Neural cell (in vitro differentiated cells): ENCODE measurements at regions not wholly inside any gene's neighbourhood (a gene's known extent, or its start where the extent isn't known, plus 50 kb on each side); places are given as distances from the start of the nearest gene placed in this dataset.

ENCODE experiments used
- H2AFZ ChIP-seq: fragments of 200-600, 300-800 bp; sonication (generic), shearing (Covaris generic); 2 replicates; pipeline ENCODE4 v1.6.0; 2014; ENCODE audit warnings: low read depth, mild to moderate bottlenecking, antibody characterized with exemption, low read length, moderate library complexity
- H3F3A ChIP-seq: fragments of 200-600 bp; shearing (Covaris generic); 2 replicates; pipeline ENCODE4 v1.6.1; 2016; ENCODE audit warnings: mild to moderate bottlenecking, moderate library complexity, mixed read lengths, antibody characterized with exemption, low read length; ENCODE audit not compliant: insufficient read depth, poor library complexity, severe bottlenecking
- H3K27ac ChIP-seq: fragments of 200-600, 300-800 bp; sonication (generic), shearing (Covaris generic); 2 replicates; pipeline ENCODE4 v1.5.1; 2014; ENCODE audit warnings: mild to moderate bottlenecking, low read length, moderate library complexity
- H3K27me3 ChIP-seq: fragments of 300-800, 200-600 bp; sonication (generic), shearing (Covaris generic); 2 replicates; pipeline ENCODE4 v1.6.0; 2014; ENCODE audit warnings: mild to moderate bottlenecking, low read depth, low read length, moderate library complexity; ENCODE audit not compliant: insufficient read depth
- H3K36me3 ChIP-seq: fragments of 300-800, 200-600 bp; sonication (generic), shearing (Covaris generic); 2 replicates; pipeline ENCODE4 v1.5.1; 2014; ENCODE audit warnings: mild to moderate bottlenecking, antibody characterized with exemption, low read length, moderate library complexity; ENCODE audit not compliant: insufficient read depth
- H3K4me2 ChIP-seq: fragments of 300-800, 200-600 bp; sonication (generic), shearing (Covaris generic); 2 replicates; pipeline ENCODE4 v1.6.0; 2014; ENCODE audit warnings: mild to moderate bottlenecking, low read length
- H3K4me3 ChIP-seq: fragments of 300-800, 200-600 bp; sonication (generic), shearing (Covaris generic); 2 replicates; pipeline ENCODE4 v1.5.1; 2014; ENCODE audit warnings: mild to moderate bottlenecking, low read length, moderate library complexity
- H3K79me2 ChIP-seq: fragments of 200-600 bp; shearing (Covaris generic); replicated peaks from 2 replicates; pipeline ENCODE4 v1.6.0; 2014; ENCODE audit warnings: mild to moderate bottlenecking, low read length, moderate library complexity; ENCODE audit not compliant: insufficient read depth
- H3K9ac ChIP-seq: fragments of 300-800, 200-600 bp; sonication (generic), shearing (Covaris generic); 2 replicates; pipeline ENCODE4 v1.6.1; 2016; ENCODE audit warnings: mild to moderate bottlenecking, low read length, mixed read lengths
- H3K9me2 ChIP-seq: fragments of 200-600 bp; shearing (Covaris generic); 2 replicates; pipeline ENCODE4 v1.6.1; 2016; ENCODE audit warnings: mild to moderate bottlenecking, low read length, mixed read lengths; ENCODE audit not compliant: insufficient read depth
- H3K9me3 ChIP-seq: fragments of 200-600, 300-800 bp; sonication (generic), shearing (Covaris generic); 2 replicates; pipeline ENCODE4 v1.6.1; 2016; ENCODE audit warnings: mild to moderate bottlenecking, mixed run types, low read length, moderate library complexity, mixed read lengths
- H4K20me1 ChIP-seq: fragments of 200-600 bp; shearing (Covaris generic); 2 replicates; pipeline ENCODE4 v1.6.1; 2016; ENCODE audit warnings: mild to moderate bottlenecking, mixed run types; ENCODE audit not compliant: insufficient read depth
- CTCF ChIP-seq: fragments of 450-650 bp; IDR thresholded peaks from 2 replicates; pipeline ENCODE4 v1.5.1; 2014; ENCODE audit warnings: antibody characterized with exemption, mild to moderate bottlenecking, moderate library complexity; ENCODE audit not compliant: poor library complexity, severe bottlenecking
- EP300 ChIP-seq: fragments of 450-650 bp; conservative IDR thresholded peaks from 2 replicates; pipeline ENCODE4 v1.6.1; 2014; ENCODE audit warnings: antibody characterized with exemption, mild to moderate bottlenecking, moderate library complexity; ENCODE audit not compliant: poor library complexity, severe bottlenecking
- EZH2 ChIP-seq: fragments of 200-600, 300-800 bp; shearing (Covaris generic), sonication (generic); IDR thresholded peaks from 2 replicates; pipeline ENCODE4 v1.6.1; 2014; ENCODE audit warnings: antibody characterized with exemption, low read length, borderline replicate concordance, mild to moderate bottlenecking; ENCODE audit not compliant: insufficient read depth, poor library complexity, severe bottlenecking
- MXI1 ChIP-seq: fragments of 450-650 bp; conservative IDR thresholded peaks from 2 replicates; pipeline ENCODE4 v1.6.1; 2014; ENCODE audit warnings: antibody characterized with exemption, mild to moderate bottlenecking; ENCODE audit not compliant: poor library complexity, severe bottlenecking
- POLR2AphosphoS5 ChIP-seq: IDR thresholded peaks from 2 replicates; pipeline ENCODE4 v1.6.1; 2012
- RAD21 ChIP-seq: fragments of 450-650 bp; conservative IDR thresholded peaks from 2 replicates; pipeline ENCODE4 v1.6.1; 2014; ENCODE audit warnings: antibody characterized with exemption, mild to moderate bottlenecking, moderate library complexity
- REST ChIP-seq: IDR thresholded peaks from 2 replicates; pipeline ENCODE4 v1.6.1; 2012; ENCODE audit warnings: borderline replicate concordance
- SMC3 ChIP-seq: fragments of 450-650 bp; conservative IDR thresholded peaks from 2 replicates; pipeline ENCODE4 v1.6.1; 2014; ENCODE audit warnings: antibody characterized with exemption, mild to moderate bottlenecking, moderate library complexity; ENCODE audit not compliant: poor library complexity
- TAF1 ChIP-seq: IDR thresholded peaks from 2 replicates; pipeline ENCODE4 v1.6.1; 2012; ENCODE audit warnings: low read depth

- Histone ChIP-seq H2AFZ (no peak overlapping the region), H3F3A (no peaks in the 10 kb centered on the region), H3K9ac (no peak overlapping the region), H3K36me3 (no peaks in the 10 kb centered on the region), H3K27me3 (no peaks in the 10 kb centered on the region), H4K20me1 (no peaks in the 10 kb centered on the region), H3K9me2 (no peaks in the 10 kb centered on the region), H3K9me3 (no peaks in the 10 kb centered on the region), H3K4me2 (no peak overlapping the region), H3K79me2 (no peaks in the 10 kb centered on the region), H3K27ac (no peak overlapping the region), H3K4me3 (no peak overlapping the region)
- TF ChIP-seq MXI1 (no peak), POLR2AphosphoS5 (no peak), TAF1 (no peak), CTCF (no peak), EP300 (no peak), SMC3 (no peak), EZH2 (no peak), REST (no peak), RAD21 (no peak)
These were observed 153.9 kb downstream of the DHX35 start for GRCh38 chr20:39116020-39116419.

- H3K27ac ChIP-seq: no peak overlapping the region
- H3K27me3 ChIP-seq: no peaks in the 10 kb centered on the region
- H3K79me2 ChIP-seq: no peaks in the 10 kb centered on the region
- no peak overlapping the region for H3K4me3 ChIP-seq
- no peak overlapping the region for H3K9ac ChIP-seq
- no peaks in the 10 kb centered on the region for H3K36me3 ChIP-seq
- H3K9me3 ChIP-seq: no peaks in the 10 kb centered on the region
- no peaks in the 10 kb centered on the region for H3K9me2 ChIP-seq
- H2AFZ ChIP-seq: no peak overlapping the region
- no peaks in the 10 kb centered on the region for H3F3A ChIP-seq
- H4K20me1 ChIP-seq: no peaks in the 10 kb centered on the region
- no peak overlapping the region for H3K4me2 ChIP-seq
- TF ChIP-seq SMC3 (peak; percentile 93), RAD21 (peak; percentile 94), EZH2 (no peak), CTCF (peak; percentile 89)
These were observed 150.1 kb downstream of the DHX35 start for GRCh38 chr20:39112178-39112743.
